ENCODE measurements at regions not wholly inside any gene's neighbourhood (a gene's known extent, or its start where the extent isn't known, plus 50 kb on each side); places are given as distances from the start of the nearest gene placed in this dataset.

- Mint-ChIP-seq H3K27me3 (no peaks in the 10 kb centered on the region), H3K9me3 (no peaks in the 10 kb centered on the region), H3K36me3 (ENCODE audit: low read depth) (no peaks in the 10 kb centered on the region), H3K27ac (no peak overlapping the region), H3K4me3 (no peak overlapping the region), H3K4me1 (no peaks in the 10 kb centered on the region)
- no peak for DNase-seq
- ChIA-PET CTCF (no interaction called here), POLR2A (no interaction called here)
Measured at GRCh38 chr21:23541571-23541970, 2065.7 kb downstream of the MRPL39 start.

GRCh38 chr21:23534850-23535249 is 2072.4 kb downstream of the MRPL39 start:
- no peak overlapping the region for H3K27ac Mint-ChIP-seq
- no peak for DNase-seq
- no peaks in the 10 kb centered on the region for H3K36me3 Mint-ChIP-seq (ENCODE audit: low read depth)
- no peak overlapping the region for H3K4me3 Mint-ChIP-seq
- ChIA-PET CTCF (no interaction called here), POLR2A (no interaction called here)
- no peaks in the 10 kb centered on the region for H3K27me3 Mint-ChIP-seq
- H3K9me3 Mint-ChIP-seq: no peaks in the 10 kb centered on the region
- no peaks in the 10 kb centered on the region for H3K4me1 Mint-ChIP-seq

- DNase-seq: no peak
- Mint-ChIP-seq H3K36me3 (ENCODE audit: low read depth) (no peaks in the 10 kb centered on the region), H3K27ac (no peak overlapping the region), H3K9me3 (peaks cover 3% of the 10 kb centered on the region), H3K4me1 (no peaks in the 10 kb centered on the region), H3K4me3 (no peak overlapping the region), H3K27me3 (no peaks in the 10 kb centered on the region)
- ChIA-PET POLR2A (no interaction called here), CTCF (no interaction called here)
Measured at GRCh38 chr21:23531444-23531843, 2075.8 kb downstream of the MRPL39 start.

GRCh38 chr21:23524685-23525084 is 2082.6 kb downstream of the MRPL39 start:
- no peaks in the 10 kb centered on the region for H3K36me3 Mint-ChIP-seq (ENCODE audit: low read depth)
- no peak overlapping the region for H3K27ac Mint-ChIP-seq
- no peaks in the 10 kb centered on the region for H3K4me1 Mint-ChIP-seq
- no peak for DNase-seq
- CTCF ChIA-PET: no interaction called here
- H3K9me3 Mint-ChIP-seq: peaks cover 3% of the 10 kb centered on the region
- H3K4me3 Mint-ChIP-seq: no peak overlapping the region
- POLR2A ChIA-PET: interaction anchor here (0.8 kb wide), 1 partner anchor 9 kb away, joined by 5 read pairs; no protein-coding TSS in a partner anchor
- no peaks in the 10 kb centered on the region for H3K27me3 Mint-ChIP-seq

- Mint-ChIP-seq H3K9me3 (no peaks in the 10 kb centered on the region), H3K36me3 (ENCODE audit: low read depth) (no peaks in the 10 kb centered on the region)
Measured at GRCh38 chr21:23522751-23523150, 2084.5 kb downstream of the MRPL39 start.

GRCh38 chr21:23507501-23507900 is 2099.8 kb downstream of the MRPL39 start:
- Mint-ChIP-seq H3K9me3 (no peaks in the 10 kb centered on the region), H3K27me3 (no peaks in the 10 kb centered on the region), H3K4me1 (no peaks in the 10 kb centered on the region), H3K36me3 (ENCODE audit: low read depth) (no peaks in the 10 kb centered on the region), H3K4me3 (no peak overlapping the region), H3K27ac (no peak overlapping the region)
- no peak for DNase-seq
- ChIA-PET CTCF (no interaction called here), POLR2A (no interaction called here)

More at GRCh38 chr21:23522751-23523150, 2084.5 kb downstream of the MRPL39 start:
- ChIA-PET CTCF (no interaction called here), POLR2A (no interaction called here)
- H3K4me3 Mint-ChIP-seq: no peak overlapping the region
- DNase-seq: no peak
- H3K27me3 Mint-ChIP-seq: no peaks in the 10 kb centered on the region
- H3K27ac Mint-ChIP-seq: no peak overlapping the region
- H3K4me1 Mint-ChIP-seq: no peaks in the 10 kb centered on the region

GRCh38 chr21:23496729-23497128 is 2110.6 kb downstream of the MRPL39 start:
- Mint-ChIP-seq H3K9me3 (peaks cover 2% of the 10 kb centered on the region), H3K36me3 (ENCODE audit: low read depth) (no peaks in the 10 kb centered on the region), H3K4me1 (no peaks in the 10 kb centered on the region), H3K4me3 (no peak overlapping the region), H3K27me3 (no peaks in the 10 kb centered on the region), H3K27ac (no peak overlapping the region)
- ChIA-PET POLR2A (no interaction called here), CTCF (no interaction called here)
- DNase-seq: no peak

- Mint-ChIP-seq H3K36me3 (ENCODE audit: low read depth) (no peaks in the 10 kb centered on the region), H3K4me1 (no peaks in the 10 kb centered on the region), H3K27ac (no peak overlapping the region), H3K4me3 (no peak overlapping the region), H3K27me3 (no peaks in the 10 kb centered on the region), H3K9me3 (peaks cover 2% of the 10 kb centered on the region)
- DNase-seq: no peak
- ChIA-PET POLR2A (no interaction called here), CTCF (no interaction called here)
Measured at GRCh38 chr21:23488245-23488644, 2119.0 kb downstream of the MRPL39 start.

GRCh38 chr21:23480591-23481270 is 2126.6 kb downstream of the MRPL39 start:
- CTCF ChIA-PET: no interaction called here
- no peaks in the 10 kb centered on the region for H3K36me3 Mint-ChIP-seq (ENCODE audit: low read depth)

GRCh38 chr21:23478381-23478780 is 2128.9 kb downstream of the MRPL39 start:
- POLR2A ChIA-PET: no interaction called here
- Mint-ChIP-seq H3K4me1 (no peaks in the 10 kb centered on the region), H3K27ac (no peak overlapping the region)

More at GRCh38 chr21:23480591-23481270, 2126.6 kb downstream of the MRPL39 start:
- H3K27ac Mint-ChIP-seq: no peak overlapping the region
- no peak overlapping the region for H3K4me3 Mint-ChIP-seq
- POLR2A ChIA-PET: no interaction called here
- no peaks in the 10 kb centered on the region for H3K4me1 Mint-ChIP-seq
- no peaks in the 10 kb centered on the region for H3K27me3 Mint-ChIP-seq
- DNase-seq: no peak
- no peaks in the 10 kb centered on the region for H3K9me3 Mint-ChIP-seq

GRCh38 chr21:23475281-23476219 is 2131.7 kb downstream of the MRPL39 start:
- Mint-ChIP-seq H3K27ac (no peak overlapping the region), H3K36me3 (ENCODE audit: low read depth) (no peaks in the 10 kb centered on the region), H3K4me3 (no peak overlapping the region), H3K9me3 (no peaks in the 10 kb centered on the region), H3K4me1 (no peaks in the 10 kb centered on the region), H3K27me3 (no peaks in the 10 kb centered on the region)
- ChIA-PET CTCF (no interaction called here), POLR2A (no interaction called here)
- no peak for DNase-seq

More at GRCh38 chr21:23478381-23478780, 2128.9 kb downstream of the MRPL39 start:
- Mint-ChIP-seq H3K9me3 (no peaks in the 10 kb centered on the region), H3K4me3 (no peak overlapping the region), H3K27me3 (no peaks in the 10 kb centered on the region), H3K36me3 (ENCODE audit: low read depth) (no peaks in the 10 kb centered on the region)
- DNase-seq: no peak
- CTCF ChIA-PET: no interaction called here

GRCh38 chr21:23471877-23472276 is 2135.4 kb downstream of the MRPL39 start:
- Mint-ChIP-seq H3K9me3 (no peaks in the 10 kb centered on the region), H3K4me1 (no peaks in the 10 kb centered on the region), H3K4me3 (no peak overlapping the region), H3K27ac (no peak overlapping the region), H3K27me3 (no peaks in the 10 kb centered on the region), H3K36me3 (ENCODE audit: low read depth) (no peaks in the 10 kb centered on the region)
- ChIA-PET POLR2A (no interaction called here), CTCF (no interaction called here)
- DNase-seq: no peak

- no peak overlapping the region for H3K4me3 Mint-ChIP-seq
- ChIA-PET POLR2A (no interaction called here), CTCF (no interaction called here)
- H3K27ac Mint-ChIP-seq: no peak overlapping the region
- H3K27me3 Mint-ChIP-seq: no peaks in the 10 kb centered on the region
- H3K4me1 Mint-ChIP-seq: no peaks in the 10 kb centered on the region
- DNase-seq: no peak
- H3K36me3 Mint-ChIP-seq (ENCODE audit: low read depth): no peaks in the 10 kb centered on the region
- no peaks in the 10 kb centered on the region for H3K9me3 Mint-ChIP-seq
Measured at GRCh38 chr21:23463365-23463764, 2143.9 kb downstream of the MRPL39 start.

Data from activated CD4-positive, alpha-beta T cell treated with anti-CD3 and anti-CD28 coated beads, Interleukin-2, amount 10 ng/mL, durations not matched to agents 7 days and 5 days (primary cell).